ENCODE measurements at regions not wholly inside any gene's neighbourhood (a gene's known extent, or its start where the extent isn't known, plus 50 kb on each side); places are given as distances from the start of the nearest gene placed in this dataset.

DNA sequence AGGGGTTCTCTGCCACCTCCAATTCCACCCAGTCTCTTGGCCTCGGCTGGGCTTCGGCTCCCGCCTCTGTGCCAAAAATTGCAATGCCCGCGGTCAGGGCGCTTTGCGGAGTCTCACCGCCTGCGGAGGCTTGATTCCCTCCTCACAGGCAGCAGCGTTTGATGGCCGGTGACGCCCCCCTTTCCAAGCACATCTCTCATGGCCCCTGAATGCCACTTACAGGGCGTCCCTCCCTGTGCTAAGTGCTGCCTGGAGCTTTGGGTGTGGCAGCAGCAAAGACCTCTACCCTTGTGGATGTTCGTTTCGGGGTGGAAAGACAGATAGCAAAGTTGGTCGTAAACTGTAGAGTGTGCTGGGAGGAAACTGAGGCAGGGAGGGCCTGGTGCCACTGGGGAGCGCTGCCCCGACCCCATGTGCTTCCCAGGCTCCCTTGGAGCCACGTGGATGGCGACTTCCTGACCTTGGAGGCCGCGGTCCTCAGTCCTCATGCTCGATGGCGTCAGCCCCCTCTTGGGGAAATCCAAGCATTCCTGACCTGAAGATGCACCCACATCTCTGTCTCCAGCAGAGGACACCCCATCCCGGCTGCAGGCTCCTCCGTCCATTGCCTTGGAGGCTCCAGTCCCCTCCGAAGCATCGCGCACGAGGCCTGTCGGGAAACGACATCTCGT lies 249.2 kb upstream of the IRX4 start:
- Histone ChIP-seq H3K4me1 (ENCODE audit: insufficient read depth, low read length) (no peaks in the 10 kb centered on the region), H3K27ac (ENCODE audit: low read depth, low read length) (no peak overlapping the region), H3K36me3 (ENCODE audit: insufficient read depth, low read length) (no peaks in the 10 kb centered on the region), H3K4me2 (ENCODE audit: low read length) (no peak overlapping the region), H4K20me1 (ENCODE audit: insufficient read depth, low read length) (no peaks in the 10 kb centered on the region), H3K4me3 (ENCODE audit: insufficient read depth, low read depth, low read length) (no peak overlapping the region), H2AFZ (ENCODE audit: low read depth, low read length) (no peak overlapping the region), H3K27me3 (ENCODE audit: insufficient read depth, low read length) (no peaks in the 10 kb centered on the region), H3K79me2 (ENCODE audit: insufficient read depth, low read length) (no peaks in the 10 kb centered on the region), H3K9ac (ENCODE audit: low read length) (no peak overlapping the region), H3K9me3 (ENCODE audit: insufficient read depth, low read depth, low read length) (peaks cover 14% of the 10 kb centered on the region)
- H3K27me3 Mint-ChIP-seq (ENCODE audit: low read depth, unreplicated experiment) = peaks cover 14% of the 10 kb centered on the region
- H3K4me1 Mint-ChIP-seq (ENCODE audit: low read depth, unreplicated experiment) = peaks cover 18% of the 10 kb centered on the region
- H3K9me3 Mint-ChIP-seq (ENCODE audit: unreplicated experiment) = no peaks in the 10 kb centered on the region
- no peak overlapping the region for H3K27ac Mint-ChIP-seq (ENCODE audit: unreplicated experiment)
- DNase-seq (ENCODE audit: low read depth) = no peak
- H3K36me3 Mint-ChIP-seq (ENCODE audit: low read depth, unreplicated experiment) = no peaks in the 10 kb centered on the region
- FAIRE-seq = no peak
- TF ChIP-seq CTCF (IDR thresholded peaks at IDR 0.05; ENCODE audit: insufficient read depth, low read depth, low read length) (no peak), EZH2 (IDR thresholded peaks at IDR 0.05; ENCODE audit: insufficient read depth, low read length) (no peak)
- H3K4me3 Mint-ChIP-seq (ENCODE audit: unreplicated experiment) = no peak overlapping the region

DNA sequence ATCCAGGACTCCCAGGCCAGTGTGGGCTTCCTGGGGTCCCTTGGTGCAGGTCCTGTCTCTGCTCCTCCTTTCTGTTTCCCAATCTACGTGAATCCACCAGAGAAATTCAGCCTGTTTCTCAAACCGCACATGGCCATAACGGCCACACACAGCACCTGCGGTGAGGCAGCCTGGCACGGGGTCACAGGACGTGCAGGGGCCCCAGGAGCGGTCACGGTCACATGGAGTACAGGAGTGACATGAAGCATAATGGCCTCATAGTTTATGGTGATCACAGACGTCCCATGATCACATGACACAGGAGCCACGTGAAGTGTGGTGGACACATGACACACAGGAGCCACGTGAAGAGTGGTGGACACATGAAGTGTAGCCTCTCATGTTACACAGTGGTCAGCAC lies 248.5 kb upstream of the IRX4 start:
- H3K36me3 ChIP-seq (ENCODE audit: insufficient read depth, low read length) = no peaks in the 10 kb centered on the region
- H3K79me2 ChIP-seq (ENCODE audit: insufficient read depth, low read length) = no peaks in the 10 kb centered on the region
- H3K9me3 ChIP-seq (ENCODE audit: insufficient read depth, low read depth, low read length) = peaks cover 14% of the 10 kb centered on the region
- H3K9ac ChIP-seq (ENCODE audit: low read length) = no peak overlapping the region
- peaks cover 19% of the 10 kb centered on the region for H3K27me3 Mint-ChIP-seq (ENCODE audit: low read depth, unreplicated experiment)
- H3K4me3 ChIP-seq (ENCODE audit: insufficient read depth, low read depth, low read length) = no peak overlapping the region
- DNase-seq (ENCODE audit: low read depth) (no peak), FAIRE-seq (no peak)
- peaks cover 13% of the 10 kb centered on the region for H3K4me1 Mint-ChIP-seq (ENCODE audit: low read depth, unreplicated experiment)
- no peaks in the 10 kb centered on the region for H3K36me3 Mint-ChIP-seq (ENCODE audit: low read depth, unreplicated experiment)
- no peak overlapping the region for H3K4me2 ChIP-seq (ENCODE audit: low read length)
- H4K20me1 ChIP-seq (ENCODE audit: insufficient read depth, low read length) = no peaks in the 10 kb centered on the region
- no peak for TF ChIP-seq EZH2 (IDR thresholded peaks at IDR 0.05; ENCODE audit: insufficient read depth, low read length)
- no peak for TF ChIP-seq CTCF (IDR thresholded peaks at IDR 0.05; ENCODE audit: insufficient read depth, low read depth, low read length)
- H3K27me3 ChIP-seq (ENCODE audit: insufficient read depth, low read length) = no peaks in the 10 kb centered on the region
- no peak overlapping the region for H3K27ac Mint-ChIP-seq (ENCODE audit: unreplicated experiment)
- H3K4me3 Mint-ChIP-seq (ENCODE audit: unreplicated experiment) = no peak overlapping the region
- no peaks in the 10 kb centered on the region for H3K9me3 Mint-ChIP-seq (ENCODE audit: unreplicated experiment)
- no peaks in the 10 kb centered on the region for H3K4me1 ChIP-seq (ENCODE audit: insufficient read depth, low read length)
- no peak overlapping the region for H2AFZ ChIP-seq (ENCODE audit: low read depth, low read length)
- H3K27ac ChIP-seq (ENCODE audit: low read depth, low read length) = no peak overlapping the region

GRCh38 chr5:2130361-2130760 lies 247.6 kb upstream of the IRX4 start:
- Histone ChIP-seq H3K4me3 (ENCODE audit: insufficient read depth, low read depth, low read length) (no peak overlapping the region), H3K4me1 (ENCODE audit: insufficient read depth, low read length) (no peaks in the 10 kb centered on the region), H3K4me2 (ENCODE audit: low read length) (no peak overlapping the region), H3K9ac (ENCODE audit: low read length) (no peak overlapping the region), H2AFZ (ENCODE audit: low read depth, low read length) (no peak overlapping the region), H4K20me1 (ENCODE audit: insufficient read depth, low read length) (no peaks in the 10 kb centered on the region), H3K79me2 (ENCODE audit: insufficient read depth, low read length) (no peaks in the 10 kb centered on the region), H3K27me3 (ENCODE audit: insufficient read depth, low read length) (no peaks in the 10 kb centered on the region), H3K36me3 (ENCODE audit: insufficient read depth, low read length) (no peaks in the 10 kb centered on the region), H3K27ac (ENCODE audit: low read depth, low read length) (no peak overlapping the region), H3K9me3 (ENCODE audit: insufficient read depth, low read depth, low read length) (peaks cover 14% of the 10 kb centered on the region)
- no peaks in the 10 kb centered on the region for H3K36me3 Mint-ChIP-seq (ENCODE audit: low read depth, unreplicated experiment)
- DNase-seq (ENCODE audit: low read depth) = no peak
- peaks cover 13% of the 10 kb centered on the region for H3K4me1 Mint-ChIP-seq (ENCODE audit: low read depth, unreplicated experiment)
- H3K27me3 Mint-ChIP-seq (ENCODE audit: low read depth, unreplicated experiment) = peaks cover 27% of the 10 kb centered on the region
- H3K9me3 Mint-ChIP-seq (ENCODE audit: unreplicated experiment) = peaks cover 1% of the 10 kb centered on the region
- no peak for FAIRE-seq
- no peak overlapping the region for H3K4me3 Mint-ChIP-seq (ENCODE audit: unreplicated experiment)
- no peak overlapping the region for H3K27ac Mint-ChIP-seq (ENCODE audit: unreplicated experiment)
- no peak for TF ChIP-seq EZH2 (IDR thresholded peaks at IDR 0.05; ENCODE audit: insufficient read depth, low read length)
- TF ChIP-seq CTCF (IDR thresholded peaks at IDR 0.05; ENCODE audit: insufficient read depth, low read depth, low read length) = no peak

Data from astrocyte (in vitro differentiated cells and primary cell).